Ovary (tissue), 7 donors: ENCODE measurements at regions not wholly inside any gene's neighbourhood (a gene's known extent, or its start where the extent isn't known, plus 50 kb on each side); places are given as distances from the start of the nearest gene placed in this dataset.

Source experiments
- DNase-seq, 5 donors: peaks; one replicate each; pipeline ENCODE4 v3.0.0-alpha.2; 2019 to 2020
- H3K27ac ChIP-seq, 2 donors: fragments of 200-600 bp; one replicate each; pipeline versions ENCODE4 v1.5.1 to v1.8.0; 2019 to 2022
- H3K27me3 ChIP-seq: fragments of 200-600 bp; one replicate; pipeline ENCODE4 v1.8.0; 2022
- H3K36me3 ChIP-seq: fragments of 200-600 bp; sonication (generic); one replicate; pipeline ENCODE4 v1.5.1; 2019
- H3K4me1 ChIP-seq: one replicate; pipeline ENCODE4 v1.8.1; 2013; ENCODE audit warnings: mild to moderate bottlenecking, moderate library complexity; ENCODE audit not compliant: insufficient read depth
- H3K4me3 ChIP-seq: fragments of 200-600 bp; sonication (generic); one replicate; pipeline ENCODE4 v1.5.1; 2017
- H3K9me3 ChIP-seq, 2 donors: fragments of 200-600 bp in 1 of 2; sonication (generic) in 1 of 2; one replicate each; pipeline versions ENCODE4 v1.5.1 to v1.8.1; 2013 to 2019; ENCODE audit warnings: mild to moderate bottlenecking in 1 of 2, moderate library complexity in 1 of 2
- EP300 ChIP-seq: sonication (generic); formaldehyde crosslinking; IDR thresholded peaks from one replicate; pipeline ENCODE4 v1.6.1; 2017; ENCODE audit warnings: antibody characterized with exemption
- POLR2A ChIP-seq: fragments of 450-650 bp; IDR thresholded peaks from one replicate; pipeline ENCODE4 v1.6.1; 2017; ENCODE audit warnings: antibody characterized with exemption, mild to moderate bottlenecking, moderate library complexity
- WGBS, 3 donors: extraction: QIAGEN DNeasy Blood & Tissue Kit in 1 of 3; methylation state at CpG; one replicate each; pipeline versions ENCODE4 v1.1.5 to v1.1.7; 2013 to 2017; 5-methylcytosine and 5-hydroxymethylcytosine counted together
- intact Hi-C, 4 donors: fragments of 100-400 bp; cut with DNase I; formaldehyde crosslinking; loops; one replicate each; pipeline versions ENCODE4 v1.11.0 to v1.15.1; 2022 to 2023
- TF ChIP-seq, protein P1 (sequence below), 3 donors: fragments of 450-650 bp in 2 of 3; fragments of 200-600 bp in 1 of 3; IDR thresholded peaks; one replicate each; pipeline versions ENCODE4 v1.5.1 to v1.8.0; 2016 to 2022; ENCODE audit warnings: antibody characterized with exemption in 3 of 3, mild to moderate bottlenecking in 1 of 3
- donor health status: DM: no; HTN: no; CAD: no; lungs with moderate emphysema.
- donor health status: DM: no; HTN: no; CAD: no.
- donor health status: Bipolar disorder and iron deficiency.
- donor health status: DM: no; HTN: no; CAD: no.
- donor health status: DM: yes; HTN: yes; CAD: no.

- Histone ChIP-seq H3K36me3 (no peaks in the 10 kb centered on the region), H3K27ac (no peak overlapping the region), H3K4me1 (no peaks in the 10 kb centered on the region), H3K27me3 (no peaks in the 10 kb centered on the region), H3K9me3 (no peaks in the 10 kb centered on the region), H3K4me3 (no peak overlapping the region)
- intact Hi-C loops = no loop called here
- 81 to 88% (median 88%) methylated on average over 3 of the region's 3 CpGs for WGBS, 3 donors
- DNase-seq = no peak
- no peak for TF ChIP-seq POLR2A
- TF ChIP-seq EP300 = no peak
- TF ChIP-seq, protein P1, sequence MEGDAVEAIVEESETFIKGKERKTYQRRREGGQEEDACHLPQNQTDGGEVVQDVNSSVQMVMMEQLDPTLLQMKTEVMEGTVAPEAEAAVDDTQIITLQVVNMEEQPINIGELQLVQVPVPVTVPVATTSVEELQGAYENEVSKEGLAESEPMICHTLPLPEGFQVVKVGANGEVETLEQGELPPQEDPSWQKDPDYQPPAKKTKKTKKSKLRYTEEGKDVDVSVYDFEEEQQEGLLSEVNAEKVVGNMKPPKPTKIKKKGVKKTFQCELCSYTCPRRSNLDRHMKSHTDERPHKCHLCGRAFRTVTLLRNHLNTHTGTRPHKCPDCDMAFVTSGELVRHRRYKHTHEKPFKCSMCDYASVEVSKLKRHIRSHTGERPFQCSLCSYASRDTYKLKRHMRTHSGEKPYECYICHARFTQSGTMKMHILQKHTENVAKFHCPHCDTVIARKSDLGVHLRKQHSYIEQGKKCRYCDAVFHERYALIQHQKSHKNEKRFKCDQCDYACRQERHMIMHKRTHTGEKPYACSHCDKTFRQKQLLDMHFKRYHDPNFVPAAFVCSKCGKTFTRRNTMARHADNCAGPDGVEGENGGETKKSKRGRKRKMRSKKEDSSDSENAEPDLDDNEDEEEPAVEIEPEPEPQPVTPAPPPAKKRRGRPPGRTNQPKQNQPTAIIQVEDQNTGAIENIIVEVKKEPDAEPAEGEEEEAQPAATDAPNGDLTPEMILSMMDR (IDR thresholded peaks at IDR 0.05) = no peak
Observed at GRCh38 chr14:22409006-22409405, 180.0 kb downstream of the DAD1 start.

DNA sequence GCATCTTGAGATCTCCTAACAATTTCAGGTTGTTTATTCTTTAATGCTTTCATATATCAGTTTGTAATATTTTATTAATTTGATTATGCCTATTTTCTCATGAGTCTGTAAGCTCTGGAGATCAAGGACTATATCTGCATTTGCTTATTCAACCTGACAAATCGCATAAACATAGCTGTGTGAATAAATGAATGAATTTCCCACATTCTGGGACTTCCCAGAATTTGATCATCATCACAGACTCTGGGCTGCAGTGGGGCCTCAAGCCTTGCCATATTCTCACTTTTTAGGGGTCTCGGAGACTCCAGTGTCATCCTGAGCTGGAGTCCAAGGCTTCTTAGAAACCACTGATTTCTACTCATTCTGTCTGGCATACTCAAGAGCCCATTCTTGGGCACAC lies 180.5 kb downstream of the DAD1 start:
- no peak for DNase-seq
- TF ChIP-seq EP300 (no peak), POLR2A (no peak)
- TF ChIP-seq, protein P1 (IDR thresholded peaks at IDR 0.05) = no peak
- no peaks in the 10 kb centered on the region for H3K36me3 ChIP-seq
- no peaks in the 10 kb centered on the region for H3K9me3 ChIP-seq
- no peaks in the 10 kb centered on the region for H3K4me1 ChIP-seq
- intact Hi-C loops = no loop called here
- H3K4me3 ChIP-seq = no peak overlapping the region
- no peaks in the 10 kb centered on the region for H3K27me3 ChIP-seq
- WGBS, 3 donors = 97 to 100% (median 98%) methylated on average over 2 of the region's 2 CpGs
- H3K27ac ChIP-seq = no peak overlapping the region

GRCh38 chr14:22407033-22407432 lies 182.0 kb downstream of the DAD1 start:
- intact Hi-C loops = no loop called here
- no peaks in the 10 kb centered on the region for H3K4me1 ChIP-seq
- TF ChIP-seq EP300 (no peak), POLR2A (no peak)
- TF ChIP-seq, protein P1 (IDR thresholded peaks at IDR 0.05) = no peak
- no peak overlapping the region for H3K4me3 ChIP-seq
- H3K27ac ChIP-seq = no peak overlapping the region
- DNase-seq = no peak
- 86 to 92% (median 89%) methylated on average over 6 of the region's 6 CpGs for WGBS, 3 donors
- H3K9me3 ChIP-seq = no peaks in the 10 kb centered on the region
- no peaks in the 10 kb centered on the region for H3K36me3 ChIP-seq
- no peaks in the 10 kb centered on the region for H3K27me3 ChIP-seq

GRCh38 chr14:22405201-22405600 lies 183.8 kb downstream of the DAD1 start:
- Histone ChIP-seq H3K27ac (no peak overlapping the region), H3K9me3 (no peaks in the 10 kb centered on the region), H3K4me1 (no peaks in the 10 kb centered on the region), H3K4me3 (no peak overlapping the region), H3K36me3 (no peaks in the 10 kb centered on the region), H3K27me3 (no peaks in the 10 kb centered on the region)
- no peak for DNase-seq
- TF ChIP-seq EP300 = no peak
- TF ChIP-seq POLR2A = no peak
- TF ChIP-seq, protein P1 (IDR thresholded peaks at IDR 0.05) = no peak
- WGBS, 3 donors = 65 to 83% (median 77%) methylated on average over 1 of the region's 1 CpG
- intact Hi-C loops = loop anchor here in 1 of 4 donors (1.0 kb wide), 1 partner anchor 24 kb away; no protein-coding TSS in a partner anchor
